Glomerular visceral epithelial cell (primary cell): ENCODE measurements at regions not wholly inside any gene's neighbourhood (a gene's known extent, or its start where the extent isn't known, plus 50 kb on each side); places are given as distances from the start of the nearest gene placed in this dataset.

Experiments used
- DNase-seq: peaks from one replicate; pipeline ENCODE4 v3.0.0-alpha.2; 2016; ENCODE audit errors: extremely low spot score

DNA sequence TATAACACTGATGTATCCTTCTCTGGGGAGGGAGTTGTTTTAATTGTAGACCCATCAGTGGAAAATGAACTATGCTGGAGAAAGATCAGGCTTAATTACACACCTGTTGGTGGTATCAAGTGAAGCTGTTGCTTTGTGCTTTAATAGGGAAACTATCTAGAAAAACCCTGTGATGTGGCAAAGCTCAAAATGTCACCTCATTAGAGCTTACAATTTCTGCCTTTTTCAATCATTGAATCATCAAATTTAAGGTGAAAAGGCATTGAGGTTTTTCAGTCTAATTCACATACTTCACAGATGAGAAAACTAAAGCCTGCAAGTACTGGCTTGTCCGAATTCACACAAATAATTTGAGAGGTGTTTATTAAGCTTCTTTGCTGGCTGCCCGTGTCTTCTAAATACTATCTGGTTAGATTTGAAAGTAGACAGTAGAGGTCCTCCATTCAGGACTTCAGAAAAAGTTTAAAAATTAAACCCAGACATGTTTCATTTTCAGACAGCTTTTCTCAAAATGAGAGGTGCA is 143.3 kb upstream of the MAP3K7 start:
- no peak for DNase-seq

DNA sequence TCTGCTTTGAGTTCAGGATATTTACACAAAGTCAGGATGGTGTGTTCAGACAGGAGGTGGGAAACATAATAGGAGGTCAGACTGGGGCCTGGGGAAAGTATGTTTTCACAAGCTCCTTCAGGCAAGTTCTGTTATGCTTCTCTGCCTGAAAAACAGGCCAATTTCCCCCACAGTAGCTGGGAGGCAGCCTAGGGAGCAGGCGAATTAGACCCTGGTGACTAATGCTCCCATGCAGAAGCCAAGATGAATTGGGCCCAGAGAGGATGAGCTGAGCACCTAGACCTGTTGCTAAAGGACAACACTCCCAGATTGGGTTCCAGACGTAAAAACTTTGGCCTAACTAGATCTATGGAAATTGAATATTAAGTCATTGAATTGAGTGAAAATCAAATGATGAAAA is 142.2 kb upstream of the MAP3K7 start:
- DNase-seq: no peak

DNA sequence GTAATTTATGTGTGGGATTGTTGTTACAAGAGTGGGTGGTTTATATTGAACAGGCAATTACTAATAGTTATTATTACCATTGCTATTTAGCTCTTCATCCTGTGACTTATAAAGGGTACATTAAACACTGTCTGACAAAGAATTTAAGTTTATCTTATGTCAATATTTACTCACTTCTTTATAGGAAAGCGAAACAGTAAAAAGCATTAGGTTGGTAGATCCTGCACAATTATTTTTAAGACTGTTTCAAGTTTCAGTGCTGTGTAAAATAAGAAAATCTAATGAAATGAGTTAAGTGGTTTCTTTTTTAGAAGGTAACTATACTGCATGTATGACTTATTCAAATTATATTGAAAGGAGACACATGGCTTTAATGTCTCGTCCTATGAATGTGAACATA is 135.8 kb upstream of the MAP3K7 start:
- DNase-seq: no peak

DNA sequence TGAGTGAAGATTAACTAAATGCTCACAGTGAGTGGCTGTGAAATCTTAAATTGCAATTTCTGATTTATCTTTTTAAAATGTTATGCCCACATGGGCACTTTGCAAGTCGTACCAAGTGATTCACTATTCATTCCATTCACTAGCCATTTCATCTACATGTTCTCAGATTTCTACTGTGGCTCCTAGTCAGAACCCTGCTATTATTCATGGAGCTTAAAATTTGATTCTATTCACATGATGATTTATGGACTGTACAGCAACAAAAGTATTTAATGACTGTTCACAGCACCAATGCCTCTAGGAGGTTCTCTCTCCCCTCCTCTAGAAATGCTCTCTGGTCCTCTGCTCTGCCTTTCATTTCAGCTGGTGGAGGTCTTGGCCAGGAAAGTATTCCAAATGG is 133.5 kb upstream of the MAP3K7 start:
- DNase-seq: no peak

DNA sequence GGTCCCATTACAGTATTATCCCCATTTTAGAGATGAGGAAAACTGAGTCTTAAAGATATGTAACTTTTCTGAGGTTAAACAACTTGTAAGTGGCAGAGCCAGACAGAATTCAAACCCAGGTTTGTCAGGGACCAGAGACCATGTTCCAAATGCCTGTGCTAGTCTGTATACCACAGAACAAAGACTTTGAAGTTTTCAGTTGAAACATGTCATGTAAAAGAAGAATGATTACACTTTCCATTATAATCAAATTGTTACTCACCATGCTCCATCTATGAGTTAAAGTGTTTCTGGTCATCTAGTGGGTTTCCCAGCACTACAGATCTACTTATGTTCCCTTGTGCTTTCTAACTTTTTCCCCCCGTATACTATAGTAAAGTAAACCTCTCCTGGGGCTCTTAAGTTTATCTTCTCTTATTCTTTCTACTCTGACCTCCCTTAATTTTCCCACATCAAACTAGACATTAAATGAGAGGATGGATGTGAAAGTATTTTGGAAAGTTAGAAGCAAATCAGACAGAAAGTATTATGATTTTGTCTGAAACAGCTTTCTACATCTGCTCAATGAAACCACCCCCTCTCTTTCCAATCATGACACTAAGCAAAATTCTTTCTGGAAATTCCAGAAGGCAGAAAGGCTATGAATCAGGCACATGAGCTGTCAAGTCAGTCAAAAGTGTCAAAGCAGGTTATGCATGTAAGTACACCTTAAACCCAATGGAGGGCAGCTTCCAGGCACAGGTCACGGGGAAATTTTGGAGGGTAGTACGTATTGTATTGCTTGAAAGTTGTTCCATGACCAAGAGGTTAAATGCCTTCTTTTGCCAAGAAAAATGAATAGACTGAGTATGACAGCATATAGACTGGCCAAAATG is 132.7 kb upstream of the MAP3K7 start:
- no peak for DNase-seq

DNA sequence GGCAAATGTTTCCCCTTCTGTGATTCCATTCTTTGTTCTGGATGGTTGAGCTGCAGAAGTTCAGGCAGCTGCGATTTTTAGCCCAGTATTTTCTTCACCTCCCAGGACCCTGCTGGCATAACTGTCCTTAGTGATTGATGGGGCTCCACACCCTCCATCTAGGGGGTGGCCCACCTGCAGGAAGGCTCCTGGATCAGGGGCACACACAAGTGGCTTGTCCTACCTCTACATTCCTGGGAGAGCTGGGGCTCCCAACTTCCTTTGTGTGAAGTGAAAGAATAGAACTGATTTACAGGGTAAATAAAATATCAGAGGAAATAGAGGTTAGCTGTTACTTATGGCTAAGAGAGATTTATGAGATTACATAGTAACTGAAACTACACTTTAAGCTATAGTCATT is 129.5 kb upstream of the MAP3K7 start:
- no peak for DNase-seq

DNA sequence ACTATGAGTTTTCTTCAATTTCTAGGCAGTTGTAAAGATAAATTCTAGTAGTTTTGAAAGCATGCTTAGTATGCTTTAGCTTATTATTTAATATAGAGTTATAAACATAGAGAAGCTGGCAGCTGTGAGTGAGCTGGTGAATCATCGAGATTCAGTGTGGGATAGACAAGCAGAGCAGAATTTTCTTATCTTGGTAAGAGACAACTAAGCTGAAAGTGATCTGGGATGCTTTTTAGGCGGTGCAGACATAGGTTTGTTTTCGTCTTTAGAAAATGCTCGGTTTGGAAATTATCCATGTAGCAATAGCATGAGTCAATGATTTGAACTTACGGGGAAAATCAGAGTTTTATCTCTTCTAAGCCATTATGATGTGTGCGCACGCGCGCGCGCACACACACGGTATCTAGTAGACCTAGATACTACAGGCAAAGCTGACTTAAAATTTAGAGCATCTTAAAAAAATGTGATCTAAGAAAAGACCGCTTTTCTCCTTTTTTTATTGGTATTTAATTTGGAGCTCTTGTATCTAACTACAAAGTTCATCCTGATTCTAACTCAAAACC is 128.3 kb upstream of the MAP3K7 start:
- peak; percentile 20 for DNase-seq

DNA sequence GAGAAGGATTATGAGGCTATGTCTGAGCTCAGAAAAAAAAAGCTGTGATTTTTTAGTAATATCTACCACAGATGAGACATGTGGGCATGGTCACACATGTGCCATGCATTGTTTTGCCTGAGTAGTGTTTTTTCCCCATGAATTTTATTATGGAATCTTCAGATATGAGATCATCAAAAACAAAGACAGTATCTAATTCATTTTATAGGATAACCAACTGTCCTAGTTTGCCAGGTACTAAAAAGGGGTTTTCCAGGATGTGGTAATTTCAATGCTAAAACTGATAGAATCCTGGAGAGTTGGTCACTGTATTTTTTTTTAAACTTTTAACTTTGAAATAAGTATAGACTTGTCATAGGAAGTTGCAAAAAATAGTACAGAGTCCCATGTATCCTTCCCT is 127.4 kb upstream of the MAP3K7 start:
- DNase-seq: peak; percentile 39

DNA sequence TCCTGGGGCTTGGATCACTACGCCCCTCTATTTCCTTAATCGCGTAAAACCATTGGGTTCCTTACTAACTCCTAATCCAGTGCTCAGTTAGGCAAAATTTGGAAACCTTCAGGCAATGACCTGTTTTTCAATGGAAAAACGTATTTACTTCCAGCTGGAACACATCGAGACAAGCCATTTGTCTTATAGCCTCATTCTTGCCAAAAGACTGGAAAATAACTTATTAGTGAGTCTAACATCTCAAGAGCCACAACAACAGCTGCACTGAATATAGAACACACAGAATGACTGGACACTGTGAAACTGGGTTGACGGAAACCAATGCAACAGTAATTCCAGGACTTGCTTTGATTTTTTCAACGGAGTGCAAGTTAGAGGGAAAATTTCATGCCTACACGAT is 125.2 kb upstream of the MAP3K7 start:
- no peak for DNase-seq

DNA sequence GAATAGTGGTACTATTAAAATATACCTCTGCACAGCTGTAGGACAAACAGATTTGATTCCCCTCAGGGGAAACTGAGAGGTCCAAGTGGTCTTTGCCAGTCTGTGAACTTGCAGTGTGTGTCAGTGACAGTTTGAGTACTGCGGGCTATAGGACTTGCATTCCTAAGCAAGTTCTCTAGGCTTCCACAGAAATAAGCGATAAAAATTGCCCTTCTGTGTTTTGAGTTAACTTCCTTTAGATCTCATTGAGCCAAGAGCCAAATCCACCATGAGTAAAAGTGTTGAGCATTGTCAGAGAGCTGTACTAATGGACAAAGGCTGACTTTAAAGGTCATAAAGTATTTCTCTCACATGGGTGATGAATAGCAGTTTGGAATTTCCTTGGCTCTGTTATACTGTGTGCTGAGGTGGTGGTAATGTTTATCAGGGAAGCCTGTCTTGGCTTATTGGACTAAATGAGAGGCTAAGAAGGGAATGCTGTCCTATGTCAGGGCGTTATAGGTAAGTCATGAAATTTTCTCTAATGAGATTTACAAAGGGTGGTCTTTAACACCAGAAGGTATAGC is 122.6 kb upstream of the MAP3K7 start:
- no peak for DNase-seq

DNA sequence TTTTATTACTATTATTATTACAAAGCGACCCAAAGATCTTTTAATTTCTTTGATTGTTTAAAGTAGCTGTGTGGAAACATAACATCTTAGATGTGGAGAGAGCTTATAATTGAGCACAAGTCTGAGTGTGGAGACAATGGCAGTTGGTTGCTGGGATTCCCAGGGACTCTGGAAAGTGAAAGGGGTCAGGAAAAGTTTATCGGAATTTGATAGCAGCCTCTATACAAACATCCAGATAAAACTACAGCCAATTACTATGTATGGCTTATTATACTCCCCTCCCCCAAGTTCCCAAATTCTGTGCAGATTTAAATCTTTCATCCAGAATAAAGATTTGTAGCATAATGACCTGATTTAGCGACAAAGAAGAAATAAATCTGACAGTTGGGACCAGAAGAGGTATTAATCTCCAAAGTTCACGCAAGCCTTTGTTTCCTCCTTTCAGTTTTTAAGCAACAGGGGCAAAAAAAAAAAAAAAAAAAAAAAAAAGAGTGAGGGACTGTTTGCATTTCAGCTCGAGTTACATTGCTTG is 121.4 kb upstream of the MAP3K7 start:
- no peak for DNase-seq

DNA sequence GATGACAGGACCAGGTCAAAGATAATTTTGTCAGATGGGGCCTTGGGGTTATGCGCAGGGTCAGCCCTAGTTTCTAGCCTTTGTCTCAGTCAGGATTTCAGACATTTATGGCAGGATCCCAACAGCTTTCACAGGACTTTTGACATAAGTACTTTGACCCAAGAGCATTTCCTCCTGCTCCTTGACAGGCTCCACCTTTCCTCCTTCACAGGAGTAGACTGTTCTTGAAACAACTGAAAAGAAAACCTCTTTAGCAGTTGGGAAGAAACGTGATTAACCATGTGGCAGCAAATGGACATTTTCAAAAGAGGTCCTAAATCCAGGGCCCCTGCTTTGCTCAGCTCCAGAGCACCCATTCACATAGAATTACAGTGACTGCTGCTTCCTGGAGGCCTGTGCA is 120.4 kb upstream of the MAP3K7 start:
- no peak for DNase-seq

DNA sequence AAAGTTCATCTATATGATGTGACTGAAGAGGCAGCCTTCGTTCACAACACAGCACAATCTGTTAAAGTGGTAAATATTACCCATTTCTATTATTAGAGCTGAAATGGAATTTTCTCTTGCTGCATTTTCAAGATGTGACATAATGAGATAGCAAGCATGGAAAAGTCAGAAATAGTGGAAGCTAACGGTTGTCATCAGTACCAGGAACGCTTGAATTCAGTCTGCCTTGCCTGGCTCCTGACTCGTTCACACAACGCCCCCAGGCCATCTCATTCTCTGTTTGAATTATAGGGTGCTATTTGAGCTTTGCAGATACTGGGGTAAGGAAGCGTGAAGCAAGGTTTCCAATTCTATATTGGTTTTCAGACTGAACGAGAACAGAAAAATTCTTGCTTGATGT is 116.5 kb upstream of the MAP3K7 start:
- no peak for DNase-seq

DNA sequence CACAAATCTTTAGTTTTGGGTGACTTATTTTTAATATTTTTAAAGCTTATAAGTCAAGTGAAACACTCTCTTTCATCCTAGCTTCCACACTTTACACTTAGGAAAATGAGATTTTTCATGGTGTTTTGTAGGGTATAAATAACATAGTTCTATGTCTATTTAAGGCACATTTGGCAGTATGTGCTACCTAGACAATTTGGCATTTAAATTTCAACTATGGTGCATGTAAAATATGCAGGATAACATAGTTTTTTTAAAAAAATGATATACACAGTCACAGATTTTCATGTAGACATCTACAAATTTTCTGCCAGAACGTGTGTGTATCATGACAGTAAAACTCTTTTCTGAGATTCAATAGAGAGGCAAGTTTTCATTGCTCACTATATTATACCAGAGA is 115.1 kb upstream of the MAP3K7 start:
- no peak for DNase-seq

DNA sequence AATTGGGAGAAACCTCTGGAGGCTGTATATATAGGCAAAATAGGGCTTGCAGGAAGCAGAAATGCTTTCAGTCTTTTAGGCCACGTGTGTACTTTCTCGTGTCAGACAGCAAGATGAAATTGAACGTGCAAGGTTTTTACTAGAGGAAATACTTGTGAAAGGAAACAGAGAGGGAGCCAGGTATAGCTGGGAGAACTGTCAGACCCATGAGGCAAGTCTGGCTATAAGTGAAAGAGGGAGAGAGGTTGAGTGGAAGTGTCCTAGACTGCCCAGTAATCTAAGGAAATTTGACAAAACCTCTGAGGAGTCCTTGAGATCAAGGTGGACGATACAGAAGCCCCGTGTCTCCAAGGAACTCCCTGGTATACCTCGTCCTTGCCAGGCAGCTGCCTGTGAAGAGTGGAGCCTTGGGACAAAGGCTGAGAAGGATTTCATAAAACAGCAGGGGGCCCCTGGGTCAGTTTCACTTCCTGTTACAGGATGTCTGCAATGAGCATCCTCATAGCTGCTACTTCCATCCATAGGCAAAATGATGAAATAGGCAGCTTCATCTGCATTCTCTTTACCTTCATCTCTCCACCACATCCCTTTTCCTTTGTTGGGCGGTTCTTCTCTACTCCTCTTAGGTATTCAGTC is 114.4 kb upstream of the MAP3K7 start:
- no peak for DNase-seq

DNA sequence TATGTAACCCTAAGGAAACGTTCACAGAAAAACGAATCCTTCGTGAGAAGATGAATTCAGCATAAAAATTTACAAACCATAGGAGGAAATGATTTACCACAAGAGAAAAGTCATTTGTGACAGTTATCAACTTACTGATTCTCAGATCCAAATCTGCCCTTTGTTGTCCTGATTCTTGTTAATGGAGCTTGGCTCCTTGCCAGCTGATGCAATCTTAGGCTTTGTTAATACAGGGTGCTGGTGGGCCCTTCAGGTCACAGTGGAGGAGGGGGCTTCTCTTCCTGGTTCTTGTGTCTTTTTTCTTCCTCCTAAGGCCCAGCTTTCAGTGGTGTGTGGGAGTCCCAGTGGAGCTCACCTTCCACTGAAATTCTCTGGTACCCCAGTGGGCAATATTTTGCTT is 108.4 kb upstream of the MAP3K7 start:
- no peak for DNase-seq

DNA sequence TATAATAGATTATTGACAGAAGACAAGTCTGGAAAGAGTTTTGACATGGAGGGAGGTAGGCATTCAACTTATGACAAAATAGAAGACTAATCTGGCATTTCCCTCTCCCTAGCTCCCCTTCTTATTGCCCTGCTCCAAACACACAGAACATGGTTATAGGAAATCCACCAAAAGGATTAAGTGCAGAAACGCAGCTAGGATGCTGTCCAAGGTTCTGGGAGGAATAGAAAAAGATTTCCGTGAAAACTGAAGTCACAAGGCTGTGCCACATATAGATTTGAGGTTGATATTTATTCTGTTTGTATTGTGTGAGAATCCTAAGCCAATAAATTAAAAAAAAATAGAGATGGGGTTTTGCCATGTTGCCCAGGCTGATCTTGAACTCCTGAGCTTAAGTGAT is 107.9 kb upstream of the MAP3K7 start:
- no peak for DNase-seq

DNA sequence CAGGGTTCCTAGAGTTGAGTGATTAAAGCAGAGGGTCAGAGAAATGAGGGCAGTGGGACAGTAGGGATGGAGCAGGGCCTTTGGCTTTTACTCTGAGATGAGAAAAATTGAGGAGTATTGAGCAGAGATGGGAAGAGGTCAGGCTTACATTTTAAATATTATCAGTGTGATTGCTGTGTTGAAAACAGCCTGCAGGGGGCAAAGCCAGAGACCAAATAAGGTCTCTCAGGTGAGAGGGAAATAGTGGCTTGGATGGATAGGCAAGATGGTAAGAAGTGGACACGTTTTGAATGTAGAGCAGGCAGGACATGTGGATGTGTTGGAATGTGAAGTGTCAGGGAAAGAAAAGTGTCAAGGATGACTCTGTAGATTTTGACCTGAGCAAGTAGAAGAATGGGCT is 105.0 kb upstream of the MAP3K7 start:
- DNase-seq: no peak

DNA sequence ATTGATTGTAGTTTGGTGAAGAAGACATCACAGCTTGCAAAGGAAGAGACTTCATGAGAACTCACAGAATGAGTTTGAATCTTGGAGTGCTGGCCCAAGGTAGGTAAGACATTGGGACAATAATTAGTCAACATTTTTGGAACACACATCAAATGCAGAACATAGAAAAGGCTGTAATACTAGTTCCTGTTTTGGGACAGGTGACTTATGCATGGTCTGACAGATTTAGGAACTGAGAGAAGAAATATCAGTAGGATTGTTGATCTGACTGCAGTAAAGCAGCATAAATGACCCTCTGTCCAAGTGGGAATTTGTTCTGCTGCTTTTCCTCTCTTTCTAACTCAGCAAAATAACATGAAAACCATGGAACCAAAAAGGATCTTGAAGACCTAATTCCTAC is 102.3 kb upstream of the MAP3K7 start:
- DNase-seq: no peak

DNA sequence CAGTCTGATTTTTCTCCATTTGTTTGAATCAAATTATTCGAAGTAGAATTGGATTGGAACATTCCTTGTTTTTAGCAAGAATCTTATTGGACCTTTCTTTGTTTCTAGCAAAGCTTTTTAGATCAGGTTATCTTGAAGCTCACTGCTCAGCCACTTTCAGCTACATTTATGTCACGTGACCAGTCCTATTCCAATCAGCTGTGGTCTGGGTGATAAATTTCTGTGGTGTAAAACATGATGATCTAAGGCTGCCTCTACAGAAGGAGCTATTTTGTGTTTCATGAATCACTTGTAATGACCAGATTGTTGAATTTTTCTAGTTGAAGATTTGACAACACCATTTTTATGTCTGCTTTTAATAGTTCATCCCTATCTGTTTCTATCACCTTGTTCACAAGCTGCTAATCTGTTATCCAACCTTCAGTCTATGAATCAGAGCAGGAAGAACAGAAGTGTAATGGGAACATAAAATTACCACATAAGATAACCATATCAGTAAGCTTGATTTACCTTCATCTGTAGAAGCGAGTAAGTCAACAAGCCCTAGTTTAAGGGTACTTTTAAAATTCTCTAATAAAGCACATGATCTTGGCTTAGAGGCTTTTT is 101.0 kb upstream of the MAP3K7 start:
- DNase-seq: no peak

DNA sequence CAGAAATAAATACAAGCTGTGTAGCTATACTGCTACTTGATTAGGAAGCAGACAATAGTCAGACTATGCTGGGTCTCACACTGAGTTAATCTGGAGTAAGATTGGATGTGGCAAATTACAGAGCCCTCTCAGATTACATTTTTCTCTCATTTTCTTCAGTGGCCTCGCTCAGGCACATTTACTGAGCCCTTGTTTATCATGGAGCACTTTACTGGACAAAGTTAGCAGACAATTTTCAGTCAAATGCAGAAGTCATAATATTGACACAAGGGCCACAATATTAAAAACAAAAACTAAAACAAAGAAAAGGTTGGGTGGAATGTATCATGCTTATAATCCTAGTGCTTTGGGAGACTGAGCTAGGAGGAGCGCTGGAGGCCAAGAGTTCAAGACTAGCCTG is 95.0 kb upstream of the MAP3K7 start:
- no peak for DNase-seq
